ENCODE measurements at regions not wholly inside any gene's neighbourhood (a gene's known extent, or its start where the extent isn't known, plus 50 kb on each side); places are given as distances from the start of the nearest gene placed in this dataset.
"Not testable (repeated sequence)": the region's sequence is repeated elsewhere in the genome, so short reads cannot be mapped to it uniquely, and the experiment has no call there.

- H3K27ac ChIP-seq (ENCODE audit: low read depth, low read length); H3K18ac ChIP-seq (ENCODE audit: extremely low read depth, low read length); H3K9me3 ChIP-seq (ENCODE audit: insufficient read depth in 2 of 2, low read depth in 1 of 2, low read length in 1 of 2); H3K23me2 ChIP-seq (ENCODE audit: low read depth, low read length); POLR2A ChIA-PET (ENCODE audit: partially characterized antibody); DNase-seq (ENCODE audit: low read depth in 1 of 2, low spot score in 2 of 2); H3K36me3 ChIP-seq (ENCODE audit: control insufficient read depth in 2 of 4, insufficient read depth in 4 of 4, low read length in 3 of 4); H3K4me3 ChIP-seq (ENCODE audit: extremely low read depth in 1 of 4, insufficient read depth in 2 of 4, low read depth in 3 of 4, low read length in 4 of 4); H3K4ac ChIP-seq (replicated peaks; ENCODE audit: insufficient read length, low read depth, low read length); H2BK5ac ChIP-seq (ENCODE audit: low read depth, low read length); H3K27me3 ChIP-seq (replicated peaks in 1 of 4; ENCODE audit: control insufficient read depth in 3 of 4, extremely low read depth in 1 of 4, insufficient read depth in 3 of 4, low read length in 3 of 4); H3K9ac ChIP-seq (replicated peaks in 1 of 4; ENCODE audit: extremely low read depth in 1 of 4, low read depth in 3 of 4, low read length in 3 of 4); H4K20me1 ChIP-seq (replicated peaks in 1 of 2; ENCODE audit: control insufficient read depth in 1 of 2, insufficient read depth in 2 of 2, low read length in 2 of 2); H3K79me1 ChIP-seq (ENCODE audit: low read depth, low read length); H2BK120ac ChIP-seq (replicated peaks; ENCODE audit: low read depth, low read length); H2BK12ac ChIP-seq (ENCODE audit: low read depth, low read length); H2AK5ac ChIP-seq (ENCODE audit: low read depth, low read length); H3K56ac ChIP-seq (replicated peaks; ENCODE audit: insufficient read length, low read depth, low read length); H2AFZ ChIP-seq (ENCODE audit: low read length); FAIRE-seq; H3K79me2 ChIP-seq (ENCODE audit: control insufficient read depth in 1 of 2, insufficient read depth in 2 of 2, low read length in 2 of 2); H3K14ac ChIP-seq (ENCODE audit: insufficient read length); H4K8ac ChIP-seq (ENCODE audit: extremely low read depth, insufficient read depth, low read length); H2BK20ac ChIP-seq (ENCODE audit: low read length); H3K4me1 ChIP-seq (replicated peaks in 1 of 4; ENCODE audit: control insufficient read depth in 3 of 4, insufficient read depth in 4 of 4, low read length in 3 of 4); CTCF ChIA-PET (ENCODE audit: partially characterized antibody); H3K4me2 ChIP-seq (ENCODE audit: insufficient read depth in 1 of 2, low read depth in 2 of 2, low read length in 2 of 2); H4K91ac ChIP-seq (replicated peaks; ENCODE audit: insufficient read length, low read length); H3K23ac ChIP-seq (ENCODE audit: insufficient read length); H4K5ac ChIP-seq (ENCODE audit: insufficient read length, low read depth, low read length); H2BK15ac ChIP-seq (ENCODE audit: low read length): not testable (repeated sequence)
- WGBS, 2 experiments (ENCODE audit: extremely low coverage in 1 of 2, insufficient coverage in 1 of 2, insufficient read length in 1 of 2, insufficient replicate concordance in 2 of 2, low coverage in 1 of 2, low lambda C conversion rate in 2 of 2, missing lambda C conversion rate in 1 of 2), result 76% methylated on average over 2 of the region's 2 CpGs; no CpG with 5 or more reads in 1 of the 2 experiments
These were observed 1538.1 kb downstream of the KHDRBS2 start for GRCh38 chr6:60747765-60748556.

Data from H1 (cell line).